ENCODE measurements at regions not wholly inside any gene's neighbourhood (a gene's known extent, or its start where the extent isn't known, plus 50 kb on each side); places are given as distances from the start of the nearest gene placed in this dataset.

- no peak for TF ChIP-seq POLR2AphosphoS5 (IDR thresholded peaks at IDR 0.05)
- no peak for TF ChIP-seq POLR2A (IDR thresholded peaks at IDR 0.05)
- TF ChIP-seq CTCF (IDR thresholded peaks at IDR 0.05): no peak
- no peak for TF ChIP-seq EP300 (IDR thresholded peaks at IDR 0.05)
- no peak for DNase-seq
These were observed 211.8 kb downstream of the C1D start for GRCh38 chr2:67851016-67851415.

GRCh38 chr2:67851956-67852824 lies 210.6 kb downstream of the C1D start:
- Histone ChIP-seq H3K36me3 (no peaks in the 10 kb centered on the region), H3K4me1 (no peaks in the 10 kb centered on the region), H3K27ac (no peak overlapping the region), H3K4me3 (no peak overlapping the region), H3K27me3 (no peaks in the 10 kb centered on the region), H3K9me3 (no peaks in the 10 kb centered on the region)
- TF ChIP-seq CTCF (IDR thresholded peaks at IDR 0.05) (no peak), POLR2AphosphoS5 (IDR thresholded peaks at IDR 0.05) (no peak), POLR2A (IDR thresholded peaks at IDR 0.05) (no peak), EP300 (IDR thresholded peaks at IDR 0.05) (no peak)
- 79 to 84% methylated on average over 8 of the region's 8 CpGs for WGBS, 2 donors
- DNase-seq: no peak
- intact Hi-C loops (cut with DNase I): no loop called here

More at GRCh38 chr2:67851016-67851415, 211.8 kb downstream of the C1D start:
- no peaks in the 10 kb centered on the region for H3K9me3 ChIP-seq
- no peaks in the 10 kb centered on the region for H3K27me3 ChIP-seq
- intact Hi-C loops (cut with DNase I): no loop called here
- no peak overlapping the region for H3K4me3 ChIP-seq
- peaks cover 0 to 8% (median 2%) of the 10 kb centered on the region in 4 donors for H3K4me1 ChIP-seq
- 87 to 90% methylated on average over 3 of the region's 3 CpGs for WGBS, 2 donors
- H3K36me3 ChIP-seq: no peaks in the 10 kb centered on the region
- H3K27ac ChIP-seq: no peak overlapping the region

GRCh38 chr2:67854103-67854743 lies 208.6 kb downstream of the C1D start:
- H3K27me3 ChIP-seq: no peaks in the 10 kb centered on the region
- peaks cover 0 to 1% (median 0%) of the 10 kb centered on the region in 4 donors for H3K9me3 ChIP-seq
- 82 to 86% methylated on average over 6 of the region's 6 CpGs for WGBS, 2 donors
- H3K27ac ChIP-seq: no peak overlapping the region
- DNase-seq: no peak
- no peak overlapping the region for H3K4me3 ChIP-seq
- intact Hi-C loops (cut with DNase I): no loop called here
- no peak for TF ChIP-seq EP300 (IDR thresholded peaks at IDR 0.05)
- no peak for TF ChIP-seq POLR2AphosphoS5 (IDR thresholded peaks at IDR 0.05)
- TF ChIP-seq CTCF (IDR thresholded peaks at IDR 0.05): no peak
- TF ChIP-seq POLR2A (IDR thresholded peaks at IDR 0.05): no peak
- H3K36me3 ChIP-seq: no peaks in the 10 kb centered on the region
- no peaks in the 10 kb centered on the region for H3K4me1 ChIP-seq

GRCh38 chr2:67854798-67855197 lies 208.0 kb downstream of the C1D start:
- TF ChIP-seq POLR2A (IDR thresholded peaks at IDR 0.05) (no peak), POLR2AphosphoS5 (IDR thresholded peaks at IDR 0.05) (no peak), CTCF (IDR thresholded peaks at IDR 0.05) (no peak), EP300 (IDR thresholded peaks at IDR 0.05) (no peak)
- intact Hi-C loops (cut with DNase I): no loop called here
- Histone ChIP-seq H3K4me1 (no peaks in the 10 kb centered on the region), H3K27me3 (no peaks in the 10 kb centered on the region), H3K4me3 (no peak overlapping the region), H3K36me3 (no peaks in the 10 kb centered on the region), H3K27ac (no peak overlapping the region), H3K9me3 (peaks cover 0 to 1% (median 0%) of the 10 kb centered on the region in 4 donors)
- DNase-seq: no peak
- 78 to 82% methylated on average over 1 of the region's 1 CpG for WGBS, 2 donors

Measured in sigmoid colon (tissue), 6 donors.